GM18870 (cell line): ENCODE measurements at regions not wholly inside any gene's neighbourhood (a gene's known extent, or its start where the extent isn't known, plus 50 kb on each side); places are given as distances from the start of the nearest gene placed in this dataset.
"Not testable (repeated sequence)": the region's sequence is repeated elsewhere in the genome, so short reads cannot be mapped to it uniquely, and the experiment has no call there.

ENCODE experiments used
- ATAC-seq: cut with Tn5 transposase; IDR thresholded peaks from one replicate; pipeline ENCODE4 v1.9.1; 2021; ENCODE audit warnings: moderate library complexity; ENCODE audit not compliant: unreplicated experiment

- no peak for ATAC-seq
Observed at GRCh38 chr16:72598696-72599095, 426.7 kb upstream of the PMFBP1 start.

GRCh38 chr16:72597938-72598337, 426.0 kb upstream of the PMFBP1 start:
- no peak for ATAC-seq

DNA sequence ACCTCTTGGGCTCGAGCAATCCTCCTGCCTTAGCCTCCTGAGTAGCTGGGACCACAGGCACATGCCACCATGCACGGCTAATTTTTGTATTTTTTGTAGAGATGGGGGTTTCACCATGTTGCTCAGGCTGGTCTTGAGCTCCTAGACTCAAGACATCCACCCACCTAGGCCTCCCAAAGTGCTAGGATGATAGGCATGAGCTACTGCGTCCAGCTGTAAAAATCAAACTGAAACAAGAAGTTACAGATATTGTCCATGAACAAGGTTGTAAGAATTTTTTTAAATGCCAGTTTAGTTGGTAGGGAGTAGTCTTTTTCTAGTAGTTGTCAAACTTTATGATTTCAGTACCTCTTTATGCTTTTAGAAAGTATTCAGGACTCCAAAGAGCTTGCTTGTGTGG, 424.4 kb upstream of the PMFBP1 start:
- no peak for ATAC-seq

- peak; percentile 91 for ATAC-seq
Observed at GRCh38 chr16:72590151-72590937, 418.4 kb upstream of the PMFBP1 start.

GRCh38 chr16:72588551-72588950, 416.6 kb upstream of the PMFBP1 start:
- no peak for ATAC-seq

DNA sequence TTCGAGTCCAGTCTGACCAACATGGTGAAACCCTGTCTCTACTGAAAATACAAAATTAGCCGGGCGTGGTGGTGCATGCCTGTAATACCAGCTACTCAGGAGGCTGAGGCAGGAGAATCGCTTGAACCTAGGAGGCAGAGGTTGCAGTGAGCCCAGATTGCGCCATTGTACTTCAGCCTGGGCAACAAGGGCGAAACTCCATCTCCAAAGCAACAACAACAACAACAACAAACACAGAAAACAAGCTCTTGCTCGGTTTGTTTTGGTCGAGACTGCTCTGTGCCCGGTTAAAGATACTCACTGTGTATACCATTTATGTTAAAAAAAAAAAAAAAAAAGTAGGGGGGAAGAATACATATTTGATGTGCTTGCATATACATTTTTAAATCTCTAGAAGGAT, 406.1 kb upstream of the PMFBP1 start:
- not testable (repeated sequence) for ATAC-seq

GRCh38 chr16:72576189-72576588, 404.2 kb upstream of the PMFBP1 start:
- ATAC-seq, result no peak

GRCh38 chr16:72569677-72570076, 397.7 kb upstream of the PMFBP1 start:
- no peak for ATAC-seq

DNA sequence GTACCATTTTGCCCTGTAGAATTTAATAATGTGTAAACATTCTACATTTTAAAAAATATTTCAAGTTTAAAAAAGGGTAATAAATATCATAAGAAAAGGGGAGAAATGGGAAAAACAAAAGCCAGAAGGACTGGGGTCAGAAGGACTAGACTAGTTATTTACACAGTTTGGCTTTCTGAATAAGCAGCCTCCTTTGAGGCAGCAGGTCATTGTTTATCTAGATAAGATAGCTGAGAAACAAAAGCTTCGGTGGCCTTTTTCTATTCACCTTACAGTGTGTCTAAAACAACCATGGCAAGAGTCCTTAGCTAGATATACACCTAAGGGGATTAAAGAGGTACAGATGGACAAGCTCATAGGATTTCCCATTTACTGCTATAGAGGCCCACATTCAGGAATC, 396.5 kb upstream of the PMFBP1 start:
- ATAC-seq, result no peak

GRCh38 chr16:72566174-72566573, 394.2 kb upstream of the PMFBP1 start:
- ATAC-seq, result no peak

DNA sequence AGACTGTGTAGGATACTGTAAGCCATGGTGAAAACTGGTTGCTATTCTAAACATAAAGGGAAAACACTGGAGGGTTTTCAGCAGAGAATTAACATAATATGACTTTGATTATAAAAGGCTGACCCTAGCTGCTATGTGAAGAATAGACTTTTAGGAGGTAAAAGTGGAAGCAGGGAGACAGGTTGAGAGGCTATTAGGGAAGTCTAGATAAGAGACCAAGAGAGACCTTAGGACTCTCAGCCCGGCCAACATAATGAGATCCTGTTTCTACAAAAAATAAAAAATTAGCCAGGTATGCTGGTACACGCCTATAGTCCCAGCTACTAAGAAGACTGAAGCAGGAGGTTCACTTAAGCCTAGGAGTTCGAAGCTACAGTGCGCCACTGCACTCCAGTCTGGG, 393.2 kb upstream of the PMFBP1 start:
- no peak for ATAC-seq

- no peak for ATAC-seq
Observed at GRCh38 chr16:72560617-72561016, 388.7 kb upstream of the PMFBP1 start.

- ATAC-seq, result no peak
Observed at GRCh38 chr16:72558501-72558900, 386.5 kb upstream of the PMFBP1 start.

- ATAC-seq, result no peak
Observed at GRCh38 chr16:72554935-72555334, 383.0 kb upstream of the PMFBP1 start.

GRCh38 chr16:72552654-72553053, 380.7 kb upstream of the PMFBP1 start:
- no peak for ATAC-seq

- no peak for ATAC-seq
Observed at GRCh38 chr16:72551649-72552048, 379.7 kb upstream of the PMFBP1 start.

DNA sequence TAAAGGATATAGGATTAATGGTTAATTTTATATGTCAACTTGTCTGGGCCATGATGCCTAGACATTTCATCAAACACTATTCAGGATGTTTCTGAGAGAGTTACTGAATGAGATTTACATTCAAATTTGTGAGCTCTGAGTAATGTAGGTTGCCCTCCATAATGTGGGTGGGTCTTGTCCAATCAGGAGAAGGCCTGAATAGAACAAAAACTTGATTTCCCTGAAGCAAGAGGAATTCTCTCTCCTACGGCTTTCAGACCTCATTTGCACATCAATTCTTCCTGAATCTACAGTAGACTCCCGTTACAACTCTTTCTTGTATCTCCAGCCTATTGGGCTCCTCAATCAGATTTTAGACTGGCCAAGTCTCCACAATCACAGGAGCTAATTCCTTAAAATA, 377.9 kb upstream of the PMFBP1 start:
- no peak for ATAC-seq

DNA sequence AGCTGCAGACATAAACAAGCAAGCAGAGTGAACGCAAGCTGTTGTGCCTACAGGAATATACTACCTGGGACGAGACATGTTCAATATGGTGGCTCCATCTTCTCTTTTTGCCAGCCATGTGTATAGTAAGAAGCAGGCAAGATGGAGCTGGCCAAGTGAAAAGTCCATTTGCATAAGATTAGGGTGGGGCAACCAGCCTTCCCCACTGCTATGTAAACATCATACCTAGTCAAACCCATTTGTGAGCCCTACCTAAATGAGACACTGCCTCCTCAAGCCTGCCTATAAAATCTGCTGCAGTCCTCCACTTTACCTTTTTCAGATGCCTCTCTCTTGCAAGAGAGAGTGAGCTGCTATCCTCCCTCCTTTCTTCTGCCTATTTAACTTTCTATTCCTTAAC, 370.1 kb upstream of the PMFBP1 start:
- no peak for ATAC-seq

GRCh38 chr16:72537664-72538063, 365.7 kb upstream of the PMFBP1 start:
- ATAC-seq, result no peak

GRCh38 chr16:72536723-72537435, 364.9 kb upstream of the PMFBP1 start:
- ATAC-seq, result no peak

DNA sequence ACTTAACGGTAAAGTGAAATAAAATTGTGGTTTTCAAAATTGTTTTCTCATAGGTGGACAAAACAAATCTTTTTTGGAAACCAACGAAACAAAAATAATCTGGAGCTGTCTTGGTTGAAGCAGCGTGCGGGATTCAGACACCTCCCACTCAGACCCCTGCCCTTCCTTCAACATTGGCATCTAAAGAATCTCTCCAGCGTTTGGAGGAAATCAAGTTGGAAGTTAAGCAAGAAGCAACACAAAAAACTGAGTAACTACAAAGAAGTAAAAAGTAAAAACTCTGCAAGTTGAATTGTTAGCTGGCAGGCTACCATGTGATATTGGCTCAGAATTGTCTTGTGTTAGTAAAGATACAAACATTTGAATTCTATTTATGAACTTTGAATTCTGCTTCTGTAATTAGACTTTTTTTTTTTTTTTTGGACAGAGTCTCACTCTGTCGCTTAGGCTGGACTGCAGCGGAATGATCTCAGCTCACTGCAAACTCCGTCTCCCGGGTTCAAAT, 361.0 kb upstream of the PMFBP1 start:
- no peak for ATAC-seq

DNA sequence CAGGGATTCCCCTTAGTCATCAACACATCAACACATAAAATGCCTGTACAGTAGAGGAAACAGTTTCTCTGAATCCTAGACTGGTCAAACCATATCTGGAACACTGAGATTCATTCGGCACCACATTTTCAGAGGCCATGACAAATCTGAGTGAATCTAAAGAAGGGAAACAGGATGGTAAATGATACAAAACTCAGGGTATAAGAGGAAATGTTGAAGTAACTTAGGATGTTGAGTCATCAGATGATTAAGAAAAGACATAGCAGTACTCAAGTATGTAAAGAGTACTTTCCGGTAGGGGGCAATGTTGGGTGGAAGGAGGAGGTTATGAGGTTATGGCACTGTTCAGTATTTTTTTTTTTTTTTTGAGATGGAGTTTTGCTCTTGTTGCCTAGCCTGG, 358.5 kb upstream of the PMFBP1 start:
- ATAC-seq, result no peak
